ENCODE measurements at regions not wholly inside any gene's neighbourhood (a gene's known extent, or its start where the extent isn't known, plus 50 kb on each side); places are given as distances from the start of the nearest gene placed in this dataset.

- TF ChIP-seq ZNF512 (CRISPR knock-in tag; IDR thresholded peaks at IDR 0.05; ENCODE audit: borderline replicate concordance): no peak
- no peak for TF ChIP-seq GRHL2 (CRISPR knock-in tag; IDR thresholded peaks at IDR 0.05; ENCODE audit: insufficient replicate concordance, severe bottlenecking)
- TF ChIP-seq ARID4B (CRISPR knock-in tag; IDR thresholded peaks at IDR 0.05; ENCODE audit: borderline replicate concordance): no peak
Measured at GRCh38 chr1:14242870-14243269, 355.6 kb upstream of the KAZN start (continued).

DNA sequence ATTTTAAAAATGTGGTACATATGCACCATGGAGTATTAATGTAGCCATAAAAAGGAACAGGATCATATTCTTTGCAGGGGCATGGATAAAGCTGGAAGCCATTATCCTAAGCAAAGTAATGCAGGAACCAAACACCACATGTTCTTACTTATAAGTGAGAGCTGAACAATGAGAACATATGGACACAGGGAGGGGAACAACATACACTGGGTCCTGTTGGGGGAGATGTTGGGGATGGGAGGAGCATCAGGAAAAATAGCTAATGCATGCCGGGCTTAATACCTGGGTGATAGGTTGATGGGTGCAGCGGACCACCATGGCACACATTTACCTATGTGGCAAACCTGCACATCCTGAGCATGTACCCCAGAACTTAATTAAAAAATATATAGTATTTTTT is 352.5 kb upstream of the KAZN start:
- Mint-ChIP-seq H3K9me3 (peaks cover 9% of the 10 kb centered on the region; the same call in 1 of the 2 replicates), H3K27ac (no peak overlapping the region), H3K4me3 (no peak overlapping the region), H3K27me3 (ENCODE audit: low read depth) (no peaks in the 10 kb centered on the region), H3K36me3 (no peaks in the 10 kb centered on the region), H3K4me1 (peaks cover 34% of the 10 kb centered on the region)
- ATAC-seq (no peak), DNase-seq (ENCODE audit: low spot score) (no peak)
- CTCF ChIA-PET: no interaction called here
- POLR2A ChIA-PET: no interaction called here
- TF ChIP-seq CREB1 (CRISPR knock-in tag; IDR thresholded peaks at IDR 0.05) (no peak), ESRRA (CRISPR knock-in tag; IDR thresholded peaks at IDR 0.05; ENCODE audit: borderline replicate concordance) (no peak), NR2C2 (CRISPR knock-in tag; IDR thresholded peaks at IDR 0.05) (no peak), CBFB (CRISPR knock-in tag; IDR thresholded peaks at IDR 0.05; ENCODE audit: low read depth) (no peak), MAX (CRISPR knock-in tag; IDR thresholded peaks at IDR 0.05) (no peak), ZNF219 (CRISPR knock-in tag; IDR thresholded peaks at IDR 0.05; ENCODE audit: borderline replicate concordance) (no peak), RORB (CRISPR knock-in tag; IDR thresholded peaks at IDR 0.05) (no peak), ATF3 (CRISPR knock-in tag; conservative IDR thresholded peaks at IDR 0.05) (no peak), NR1H2 (CRISPR knock-in tag; IDR thresholded peaks at IDR 0.05) (no peak), FOXP1 (CRISPR knock-in tag; IDR thresholded peaks at IDR 0.05; ENCODE audit: borderline replicate concordance) (no peak), TEAD4 (CRISPR knock-in tag; IDR thresholded peaks at IDR 0.05) (no peak), NFYB (CRISPR knock-in tag; conservative IDR thresholded peaks at IDR 0.05; ENCODE audit: low read depth) (no peak)
- TF ChIP-seq, protein P1, sequence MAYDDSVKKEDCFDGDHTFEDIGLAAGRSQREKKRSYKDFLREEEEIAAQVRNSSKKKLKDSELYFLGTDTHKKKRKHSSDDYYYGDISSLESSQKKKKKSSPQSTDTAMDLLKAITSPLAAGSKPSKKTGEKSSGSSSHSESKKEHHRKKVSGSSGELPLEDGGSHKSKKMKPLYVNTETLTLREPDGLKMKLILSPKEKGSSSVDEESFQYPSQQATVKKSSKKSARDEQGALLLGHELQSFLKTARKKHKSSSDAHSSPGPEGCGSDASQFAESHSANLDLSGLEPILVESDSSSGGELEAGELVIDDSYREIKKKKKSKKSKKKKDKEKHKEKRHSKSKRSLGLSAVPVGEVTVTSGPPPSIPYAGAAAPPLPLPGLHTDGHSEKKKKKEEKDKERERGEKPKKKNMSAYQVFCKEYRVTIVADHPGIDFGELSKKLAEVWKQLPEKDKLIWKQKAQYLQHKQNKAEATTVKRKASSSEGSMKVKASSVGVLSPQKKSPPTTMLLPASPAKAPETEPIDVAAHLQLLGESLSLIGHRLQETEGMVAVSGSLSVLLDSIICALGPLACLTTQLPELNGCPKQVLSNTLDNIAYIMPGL (CRISPR knock-in tag; IDR thresholded peaks at IDR 0.05): no peak
- TF ChIP-seq, protein P2, sequence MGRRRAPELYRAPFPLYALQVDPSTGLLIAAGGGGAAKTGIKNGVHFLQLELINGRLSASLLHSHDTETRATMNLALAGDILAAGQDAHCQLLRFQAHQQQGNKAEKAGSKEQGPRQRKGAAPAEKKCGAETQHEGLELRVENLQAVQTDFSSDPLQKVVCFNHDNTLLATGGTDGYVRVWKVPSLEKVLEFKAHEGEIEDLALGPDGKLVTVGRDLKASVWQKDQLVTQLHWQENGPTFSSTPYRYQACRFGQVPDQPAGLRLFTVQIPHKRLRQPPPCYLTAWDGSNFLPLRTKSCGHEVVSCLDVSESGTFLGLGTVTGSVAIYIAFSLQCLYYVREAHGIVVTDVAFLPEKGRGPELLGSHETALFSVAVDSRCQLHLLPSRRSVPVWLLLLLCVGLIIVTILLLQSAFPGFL (CRISPR knock-in tag; IDR thresholded peaks at IDR 0.05; ENCODE audit: borderline replicate concordance): no peak
- TF ChIP-seq, protein P3, sequence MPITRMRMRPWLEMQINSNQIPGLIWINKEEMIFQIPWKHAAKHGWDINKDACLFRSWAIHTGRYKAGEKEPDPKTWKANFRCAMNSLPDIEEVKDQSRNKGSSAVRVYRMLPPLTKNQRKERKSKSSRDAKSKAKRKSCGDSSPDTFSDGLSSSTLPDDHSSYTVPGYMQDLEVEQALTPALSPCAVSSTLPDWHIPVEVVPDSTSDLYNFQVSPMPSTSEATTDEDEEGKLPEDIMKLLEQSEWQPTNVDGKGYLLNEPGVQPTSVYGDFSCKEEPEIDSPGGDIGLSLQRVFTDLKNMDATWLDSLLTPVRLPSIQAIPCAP (CRISPR knock-in tag; IDR thresholded peaks at IDR 0.05): no peak
- TF ChIP-seq, protein P4, sequence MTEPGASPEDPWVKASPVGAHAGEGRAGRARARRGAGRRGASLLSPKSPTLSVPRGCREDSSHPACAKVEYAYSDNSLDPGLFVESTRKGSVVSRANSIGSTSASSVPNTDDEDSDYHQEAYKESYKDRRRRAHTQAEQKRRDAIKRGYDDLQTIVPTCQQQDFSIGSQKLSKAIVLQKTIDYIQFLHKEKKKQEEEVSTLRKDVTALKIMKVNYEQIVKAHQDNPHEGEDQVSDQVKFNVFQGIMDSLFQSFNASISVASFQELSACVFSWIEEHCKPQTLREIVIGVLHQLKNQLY (CRISPR knock-in tag; IDR thresholded peaks at IDR 0.05): no peak
